HG03521 (cell line): ENCODE measurements at regions not wholly inside any gene's neighbourhood (a gene's known extent, or its start where the extent isn't known, plus 50 kb on each side); places are given as distances from the start of the nearest gene placed in this dataset.

Experiments used
- ATAC-seq: cut with Tn5 transposase; IDR thresholded peaks from one replicate; pipeline ENCODE4 v1.9.1; 2021; ENCODE audit warnings: mild to moderate bottlenecking, moderate library complexity; ENCODE audit not compliant: unreplicated experiment

- ATAC-seq: no peak
Observed at GRCh38 chr7:21084286-21084685, 297.6 kb upstream of the SP8 start.

GRCh38 chr7:21086688-21087087 is 300.0 kb upstream of the SP8 start:
- no peak for ATAC-seq

- ATAC-seq: no peak
Observed at GRCh38 chr7:21089653-21090052, 303.0 kb upstream of the SP8 start.

GRCh38 chr7:21092766-21093702 is 306.3 kb upstream of the SP8 start:
- no peak for ATAC-seq

- ATAC-seq: no peak
Observed at GRCh38 chr7:21094589-21094988, 307.9 kb upstream of the SP8 start.

- no peak for ATAC-seq
Observed at GRCh38 chr7:21099432-21099831, 312.7 kb upstream of the SP8 start.

- no peak for ATAC-seq
Observed at GRCh38 chr7:21099955-21100354, 313.3 kb upstream of the SP8 start.

GRCh38 chr7:21101541-21101940 is 314.9 kb upstream of the SP8 start:
- ATAC-seq: no peak

GRCh38 chr7:21103426-21104123 is 316.9 kb upstream of the SP8 start:
- ATAC-seq: no peak

- ATAC-seq: no peak
Observed at GRCh38 chr7:21104124-21104500, 317.4 kb upstream of the SP8 start.

- ATAC-seq: no peak
Observed at GRCh38 chr7:21106296-21106732, 319.6 kb upstream of the SP8 start.

GRCh38 chr7:21107101-21107500 is 320.4 kb upstream of the SP8 start:
- ATAC-seq: no peak

GRCh38 chr7:21108182-21108581 is 319.7 kb upstream of the SP4 start:
- no peak for ATAC-seq

GRCh38 chr7:21113609-21114415 is 314.1 kb upstream of the SP4 start:
- ATAC-seq: no peak

GRCh38 chr7:21123586-21123985 is 304.3 kb upstream of the SP4 start:
- no peak for ATAC-seq

GRCh38 chr7:21125297-21125696 is 302.6 kb upstream of the SP4 start:
- no peak for ATAC-seq

GRCh38 chr7:21128062-21128817 is 299.6 kb upstream of the SP4 start:
- ATAC-seq: no peak

GRCh38 chr7:21131897-21132296 is 296.0 kb upstream of the SP4 start:
- no peak for ATAC-seq

GRCh38 chr7:21134631-21135030 is 293.3 kb upstream of the SP4 start:
- no peak for ATAC-seq

- no peak for ATAC-seq
Observed at GRCh38 chr7:21135437-21135836, 292.4 kb upstream of the SP4 start.

- ATAC-seq: no peak
Observed at GRCh38 chr7:21137640-21138039, 290.2 kb upstream of the SP4 start.
